Breast epithelium (tissue), 4 donors: ENCODE measurements at regions not wholly inside any gene's neighbourhood (a gene's known extent, or its start where the extent isn't known, plus 50 kb on each side); places are given as distances from the start of the nearest gene placed in this dataset.
"Not testable (repeated sequence)": the region's sequence is repeated elsewhere in the genome, so short reads cannot be mapped to it uniquely, and the experiment has no call there.

ENCODE experiments used
- DNase-seq, 2 donors: peaks; one replicate each; pipeline ENCODE4 v3.0.0-alpha.2; 2019; ENCODE audit warnings: low spot score in 2 of 2
- H3K27ac ChIP-seq, 2 donors: fragments of 200-600 bp; sonication (generic) in 1 of 2; one replicate each; pipeline ENCODE4 v1.5.1; 2016 to 2019; ENCODE audit warnings: mild to moderate bottlenecking in 1 of 2
- H3K27me3 ChIP-seq, 2 donors: fragments of 200-600 bp; sonication (generic) in 1 of 2; one replicate each; pipeline versions ENCODE4 v1.5.1 to v1.6.0; 2017 to 2019; ENCODE audit warnings: control low read depth in 1 of 2, mild to moderate bottlenecking in 1 of 2
- H3K36me3 ChIP-seq: fragments of 200-600 bp; one replicate; pipeline ENCODE4 v1.5.1; 2019
- H3K4me1 ChIP-seq, 2 donors: fragments of 200-600 bp; sonication (generic); one replicate each; pipeline ENCODE4 v1.5.1; 2016 to 2019; ENCODE audit warnings: control low read depth in 1 of 2
- H3K4me3 ChIP-seq, 3 donors: fragments of 200-600 bp; sonication (generic); 1 replicate in 2 of 3; 2 replicates in 1 of 3; pipeline ENCODE4 v1.5.1; 2016 to 2019; ENCODE audit warnings: mild to moderate bottlenecking in 3 of 3, moderate library complexity in 2 of 3
- H3K9me3 ChIP-seq, 2 donors: fragments of 200-600 bp; sonication (generic) in 1 of 2; one replicate each; pipeline ENCODE4 v1.5.1; 2016 to 2019; ENCODE audit warnings: control low read depth in 1 of 2
- POLR2A ChIP-seq: fragments of 450-650 bp; IDR thresholded peaks from one replicate; pipeline ENCODE4 v1.6.1; 2016; ENCODE audit warnings: antibody characterized with exemption, mild to moderate bottlenecking, moderate library complexity
- POLR2AphosphoS5 ChIP-seq, 3 donors: sonication (generic); formaldehyde crosslinking; IDR thresholded peaks; one replicate each; pipeline ENCODE4 v1.6.1; 2017; ENCODE audit warnings: antibody characterized with exemption in 3 of 3
- intact Hi-C: fragments of 100-400 bp; cut with DNase I; formaldehyde crosslinking; loops from one replicate; pipeline ENCODE4 v1.15.1; 2023; ENCODE audit warnings: low total_unique reads
- TF ChIP-seq, protein P1 (sequence below), 3 donors: fragments of 450-650 bp; IDR thresholded peaks; one replicate each; pipeline ENCODE4 v1.5.1; 2016 to 2017; ENCODE audit warnings: antibody characterized with exemption in 3 of 3, mild to moderate bottlenecking in 3 of 3, moderate library complexity in 3 of 3

GRCh38 chr20:60789399-60789798 is 462.7 kb upstream of the CDH4 start:
- Histone ChIP-seq H3K9me3 (no peaks in the 10 kb centered on the region), H3K27ac (no peak overlapping the region), H3K27me3 (no peaks in the 10 kb centered on the region), H3K4me3 (no peak overlapping the region), H3K4me1 (peaks cover 0 to 3% of the 10 kb centered on the region in 2 donors), H3K36me3 (no peaks in the 10 kb centered on the region)
- no peak for TF ChIP-seq POLR2A
- TF ChIP-seq, protein P1, sequence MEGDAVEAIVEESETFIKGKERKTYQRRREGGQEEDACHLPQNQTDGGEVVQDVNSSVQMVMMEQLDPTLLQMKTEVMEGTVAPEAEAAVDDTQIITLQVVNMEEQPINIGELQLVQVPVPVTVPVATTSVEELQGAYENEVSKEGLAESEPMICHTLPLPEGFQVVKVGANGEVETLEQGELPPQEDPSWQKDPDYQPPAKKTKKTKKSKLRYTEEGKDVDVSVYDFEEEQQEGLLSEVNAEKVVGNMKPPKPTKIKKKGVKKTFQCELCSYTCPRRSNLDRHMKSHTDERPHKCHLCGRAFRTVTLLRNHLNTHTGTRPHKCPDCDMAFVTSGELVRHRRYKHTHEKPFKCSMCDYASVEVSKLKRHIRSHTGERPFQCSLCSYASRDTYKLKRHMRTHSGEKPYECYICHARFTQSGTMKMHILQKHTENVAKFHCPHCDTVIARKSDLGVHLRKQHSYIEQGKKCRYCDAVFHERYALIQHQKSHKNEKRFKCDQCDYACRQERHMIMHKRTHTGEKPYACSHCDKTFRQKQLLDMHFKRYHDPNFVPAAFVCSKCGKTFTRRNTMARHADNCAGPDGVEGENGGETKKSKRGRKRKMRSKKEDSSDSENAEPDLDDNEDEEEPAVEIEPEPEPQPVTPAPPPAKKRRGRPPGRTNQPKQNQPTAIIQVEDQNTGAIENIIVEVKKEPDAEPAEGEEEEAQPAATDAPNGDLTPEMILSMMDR (IDR thresholded peaks at IDR 0.05), result no peak
- TF ChIP-seq POLR2AphosphoS5 (IDR thresholded peaks at IDR 0.05), result no peak
- intact Hi-C loops, result no loop called here
- DNase-seq, result no peak

- intact Hi-C loops, H3K36me3 ChIP-seq, H3K9me3 ChIP-seq, DNase-seq, H3K4me3 ChIP-seq, H3K27ac ChIP-seq, H3K27me3 ChIP-seq, H3K4me1 ChIP-seq: not testable (repeated sequence)
These were observed 461.7 kb upstream of the CDH4 start for GRCh38 chr20:60790339-60790738.

- no peaks in the 10 kb centered on the region for H3K4me1 ChIP-seq
- no peak overlapping the region for H3K27ac ChIP-seq
- DNase-seq, result no peak
- no peak overlapping the region for H3K4me3 ChIP-seq
- H3K27me3 ChIP-seq, result no peaks in the 10 kb centered on the region
- intact Hi-C loops, result no loop called here
- TF ChIP-seq, protein P1 (IDR thresholded peaks at IDR 0.05), result no peak
- no peak for TF ChIP-seq POLR2AphosphoS5 (IDR thresholded peaks at IDR 0.05)
- no peak for TF ChIP-seq POLR2A
- H3K9me3 ChIP-seq, result no peaks in the 10 kb centered on the region
- no peaks in the 10 kb centered on the region for H3K36me3 ChIP-seq
These were observed 460.2 kb upstream of the CDH4 start for GRCh38 chr20:60791823-60792222.

GRCh38 chr20:60792941-60793340 is 459.1 kb upstream of the CDH4 start:
- no peak for DNase-seq
- Histone ChIP-seq H3K9me3 (no peaks in the 10 kb centered on the region), H3K4me1 (no peaks in the 10 kb centered on the region), H3K27me3 (no peaks in the 10 kb centered on the region), H3K27ac (no peak overlapping the region), H3K36me3 (no peaks in the 10 kb centered on the region), H3K4me3 (no peak overlapping the region)
- TF ChIP-seq, protein P1 (IDR thresholded peaks at IDR 0.05), result no peak
- TF ChIP-seq POLR2A (no peak), POLR2AphosphoS5 (IDR thresholded peaks at IDR 0.05) (no peak)
- intact Hi-C loops, result no loop called here

DNA sequence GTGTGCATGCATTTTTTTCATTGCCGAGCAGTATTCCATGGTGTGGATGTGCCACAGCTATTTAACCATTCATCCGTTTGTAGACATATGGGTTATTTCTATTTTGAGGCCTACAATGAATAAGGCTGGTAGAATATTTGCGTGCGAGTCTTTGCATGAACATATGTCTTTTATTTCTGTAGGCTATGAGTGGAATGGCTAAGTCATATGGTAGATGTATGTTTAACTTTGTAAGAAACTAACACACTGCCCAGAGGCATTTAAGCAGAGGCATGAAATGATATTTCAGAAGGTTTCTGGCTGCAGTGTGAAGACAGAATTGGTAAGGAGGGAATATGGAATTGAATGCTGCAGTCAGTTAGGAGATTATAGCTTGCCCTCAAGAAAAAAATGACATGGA is 457.4 kb upstream of the CDH4 start:
- H3K27ac ChIP-seq, result no peak overlapping the region
- no peak for DNase-seq
- H3K27me3 ChIP-seq, result no peaks in the 10 kb centered on the region
- no peak overlapping the region for H3K4me3 ChIP-seq
- H3K36me3 ChIP-seq, result no peaks in the 10 kb centered on the region
- H3K4me1 ChIP-seq, result no peaks in the 10 kb centered on the region
- intact Hi-C loops, result no loop called here
- peaks cover 0 to 4% of the 10 kb centered on the region in 2 donors for H3K9me3 ChIP-seq
- no peak for TF ChIP-seq POLR2A
- TF ChIP-seq, protein P1 (IDR thresholded peaks at IDR 0.05), result no peak
- no peak for TF ChIP-seq POLR2AphosphoS5 (IDR thresholded peaks at IDR 0.05)

DNA sequence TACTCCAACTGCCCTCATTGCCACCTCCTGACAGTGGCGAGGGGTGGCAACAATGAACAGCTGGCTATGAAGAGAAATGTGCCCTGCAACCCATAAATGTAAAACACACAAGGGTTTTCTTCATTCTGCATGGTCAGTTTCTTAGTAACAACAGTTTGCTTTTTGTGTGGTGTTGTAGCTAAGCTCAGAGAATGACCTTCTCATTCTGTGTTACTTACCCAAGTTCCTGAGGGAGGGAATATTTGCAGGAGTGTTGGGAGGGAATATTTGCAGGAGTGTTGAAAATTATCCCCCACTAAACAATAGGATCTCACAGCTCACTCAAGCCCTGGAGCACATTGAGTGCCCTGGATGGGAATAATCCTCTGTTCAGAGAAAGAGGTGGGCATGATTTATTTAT is 456.4 kb upstream of the CDH4 start:
- no peak for DNase-seq
- peaks cover 0 to 14% of the 10 kb centered on the region in 2 donors for H3K9me3 ChIP-seq
- TF ChIP-seq, protein P1 (IDR thresholded peaks at IDR 0.05), result no peak
- no peak for TF ChIP-seq POLR2A
- no peak for TF ChIP-seq POLR2AphosphoS5 (IDR thresholded peaks at IDR 0.05)
- no peak overlapping the region for H3K4me3 ChIP-seq
- intact Hi-C loops, result no loop called here
- H3K27ac ChIP-seq, result no peak overlapping the region
- H3K4me1 ChIP-seq, result no peaks in the 10 kb centered on the region
- no peaks in the 10 kb centered on the region for H3K36me3 ChIP-seq
- H3K27me3 ChIP-seq, result no peaks in the 10 kb centered on the region
